GM23338 (cell line): ENCODE measurements at regions not wholly inside any gene's neighbourhood (a gene's known extent, or its start where the extent isn't known, plus 50 kb on each side); places are given as distances from the start of the nearest gene placed in this dataset.

ENCODE experiments used
- CREB1 ChIP-seq: fragments of 250-450 bp; sonication (Bioruptor Pico); IDR thresholded peaks from 2 replicates; pipeline ENCODE4 v1.5.0; 2020; ENCODE audit warnings: low read depth, mild to moderate bottlenecking, moderate library complexity
- EZH2 ChIP-seq: fragments of 200-600 bp; sonication (generic); IDR thresholded peaks from one replicate; pipeline ENCODE4 v1.8.0; 2017; ENCODE audit warnings: antibody characterized with exemption, mild to moderate bottlenecking, low read depth; ENCODE audit not compliant: unreplicated experiment
- EZH2phosphoT487 ChIP-seq: fragments of 200-600 bp; sonication (generic); IDR thresholded peaks from one replicate; pipeline ENCODE4 v1.8.1; 2018; ENCODE audit warnings: antibody characterized with exemption; ENCODE audit not compliant: unreplicated experiment
- JUNB ChIP-seq: IDR thresholded peaks from one replicate; pipeline ENCODE4 v1.6.1; 2016; ENCODE audit warnings: antibody characterized with exemption; ENCODE audit not compliant: unreplicated experiment
- NANOG ChIP-seq: IDR thresholded peaks from 2 replicates; pipeline ENCODE4 v1.6.1; 2016; ENCODE audit warnings: antibody characterized with exemption, borderline replicate concordance
- POLR2AphosphoS5 ChIP-seq: IDR thresholded peaks from 2 replicates; pipeline ENCODE4 v1.6.1; 2016; ENCODE audit warnings: antibody characterized with exemption, low read depth
- STAT1 ChIP-seq: IDR thresholded peaks from one replicate; pipeline ENCODE4 v1.6.1; 2016; ENCODE audit warnings: antibody characterized with exemption; ENCODE audit not compliant: unreplicated experiment
- ZNF114 ChIP-seq: fragments of 250-450 bp; sonication (Bioruptor Pico); IDR thresholded peaks from 2 replicates; pipeline ENCODE4 v1.5.0; 2020; ENCODE audit warnings: mild to moderate bottlenecking, moderate library complexity
- TF ChIP-seq, protein P1 (sequence below), 2 experiments: fragments of 200-600 bp in 1 of 2; sonication (generic) in 1 of 2; conservative IDR thresholded peaks; 2 replicates each; pipeline versions ENCODE4 v1.5.1 to v1.6.1; 2016 to 2017; ENCODE audit warnings: antibody characterized with exemption in 2 of 2, low read depth in 2 of 2, mild to moderate bottlenecking in 2 of 2, moderate library complexity in 1 of 2
- TF ChIP-seq, protein P2 (sequence below): IDR thresholded peaks from one replicate; pipeline ENCODE4 v1.6.1; 2018; ENCODE audit warnings: antibody characterized with exemption; ENCODE audit not compliant: unreplicated experiment
- TF ChIP-seq, protein P3 (sequence below): fragments of 250-450 bp; sonication (Bioruptor Pico); IDR thresholded peaks from 2 replicates; pipeline ENCODE4 v1.5.0; 2020; ENCODE audit warnings: mild to moderate bottlenecking, moderate library complexity

DNA sequence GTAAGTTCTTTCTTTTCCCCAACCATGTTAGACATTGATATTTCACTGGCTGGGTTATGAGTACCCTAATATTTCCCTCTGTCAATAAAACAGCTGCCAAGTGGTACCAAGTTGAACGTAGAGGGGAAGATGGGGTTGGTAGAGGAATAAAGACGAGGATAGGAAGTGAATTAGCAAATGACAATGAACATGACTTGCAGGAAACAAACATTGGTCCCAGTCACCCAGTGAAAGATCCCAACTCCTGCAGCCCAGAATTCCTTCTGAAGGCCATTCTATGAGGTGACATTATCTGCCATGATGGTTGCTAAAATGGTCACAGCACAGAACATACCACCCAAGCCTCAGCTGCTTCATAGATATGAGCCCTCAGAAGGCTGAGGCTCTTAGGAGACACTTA is 159.0 kb upstream of the CTNNB1 start:
- TF ChIP-seq, protein P1, sequence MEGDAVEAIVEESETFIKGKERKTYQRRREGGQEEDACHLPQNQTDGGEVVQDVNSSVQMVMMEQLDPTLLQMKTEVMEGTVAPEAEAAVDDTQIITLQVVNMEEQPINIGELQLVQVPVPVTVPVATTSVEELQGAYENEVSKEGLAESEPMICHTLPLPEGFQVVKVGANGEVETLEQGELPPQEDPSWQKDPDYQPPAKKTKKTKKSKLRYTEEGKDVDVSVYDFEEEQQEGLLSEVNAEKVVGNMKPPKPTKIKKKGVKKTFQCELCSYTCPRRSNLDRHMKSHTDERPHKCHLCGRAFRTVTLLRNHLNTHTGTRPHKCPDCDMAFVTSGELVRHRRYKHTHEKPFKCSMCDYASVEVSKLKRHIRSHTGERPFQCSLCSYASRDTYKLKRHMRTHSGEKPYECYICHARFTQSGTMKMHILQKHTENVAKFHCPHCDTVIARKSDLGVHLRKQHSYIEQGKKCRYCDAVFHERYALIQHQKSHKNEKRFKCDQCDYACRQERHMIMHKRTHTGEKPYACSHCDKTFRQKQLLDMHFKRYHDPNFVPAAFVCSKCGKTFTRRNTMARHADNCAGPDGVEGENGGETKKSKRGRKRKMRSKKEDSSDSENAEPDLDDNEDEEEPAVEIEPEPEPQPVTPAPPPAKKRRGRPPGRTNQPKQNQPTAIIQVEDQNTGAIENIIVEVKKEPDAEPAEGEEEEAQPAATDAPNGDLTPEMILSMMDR (conservative IDR thresholded peaks at IDR 0.05; ENCODE audit: low read depth in 2 of 2): no peak
- TF ChIP-seq, protein P2, sequence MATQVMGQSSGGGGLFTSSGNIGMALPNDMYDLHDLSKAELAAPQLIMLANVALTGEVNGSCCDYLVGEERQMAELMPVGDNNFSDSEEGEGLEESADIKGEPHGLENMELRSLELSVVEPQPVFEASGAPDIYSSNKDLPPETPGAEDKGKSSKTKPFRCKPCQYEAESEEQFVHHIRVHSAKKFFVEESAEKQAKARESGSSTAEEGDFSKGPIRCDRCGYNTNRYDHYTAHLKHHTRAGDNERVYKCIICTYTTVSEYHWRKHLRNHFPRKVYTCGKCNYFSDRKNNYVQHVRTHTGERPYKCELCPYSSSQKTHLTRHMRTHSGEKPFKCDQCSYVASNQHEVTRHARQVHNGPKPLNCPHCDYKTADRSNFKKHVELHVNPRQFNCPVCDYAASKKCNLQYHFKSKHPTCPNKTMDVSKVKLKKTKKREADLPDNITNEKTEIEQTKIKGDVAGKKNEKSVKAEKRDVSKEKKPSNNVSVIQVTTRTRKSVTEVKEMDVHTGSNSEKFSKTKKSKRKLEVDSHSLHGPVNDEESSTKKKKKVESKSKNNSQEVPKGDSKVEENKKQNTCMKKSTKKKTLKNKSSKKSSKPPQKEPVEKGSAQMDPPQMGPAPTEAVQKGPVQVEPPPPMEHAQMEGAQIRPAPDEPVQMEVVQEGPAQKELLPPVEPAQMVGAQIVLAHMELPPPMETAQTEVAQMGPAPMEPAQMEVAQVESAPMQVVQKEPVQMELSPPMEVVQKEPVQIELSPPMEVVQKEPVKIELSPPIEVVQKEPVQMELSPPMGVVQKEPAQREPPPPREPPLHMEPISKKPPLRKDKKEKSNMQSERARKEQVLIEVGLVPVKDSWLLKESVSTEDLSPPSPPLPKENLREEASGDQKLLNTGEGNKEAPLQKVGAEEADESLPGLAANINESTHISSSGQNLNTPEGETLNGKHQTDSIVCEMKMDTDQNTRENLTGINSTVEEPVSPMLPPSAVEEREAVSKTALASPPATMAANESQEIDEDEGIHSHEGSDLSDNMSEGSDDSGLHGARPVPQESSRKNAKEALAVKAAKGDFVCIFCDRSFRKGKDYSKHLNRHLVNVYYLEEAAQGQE: no peak
- TF ChIP-seq POLR2AphosphoS5 (no peak), EZH2 (no peak), EZH2phosphoT487 (no peak), CREB1 (CRISPR knock-in tag) (no peak), NANOG (no peak), ZNF114 (CRISPR knock-in tag) (no peak), JUNB (no peak), STAT1 (no peak)
- TF ChIP-seq, protein P3, sequence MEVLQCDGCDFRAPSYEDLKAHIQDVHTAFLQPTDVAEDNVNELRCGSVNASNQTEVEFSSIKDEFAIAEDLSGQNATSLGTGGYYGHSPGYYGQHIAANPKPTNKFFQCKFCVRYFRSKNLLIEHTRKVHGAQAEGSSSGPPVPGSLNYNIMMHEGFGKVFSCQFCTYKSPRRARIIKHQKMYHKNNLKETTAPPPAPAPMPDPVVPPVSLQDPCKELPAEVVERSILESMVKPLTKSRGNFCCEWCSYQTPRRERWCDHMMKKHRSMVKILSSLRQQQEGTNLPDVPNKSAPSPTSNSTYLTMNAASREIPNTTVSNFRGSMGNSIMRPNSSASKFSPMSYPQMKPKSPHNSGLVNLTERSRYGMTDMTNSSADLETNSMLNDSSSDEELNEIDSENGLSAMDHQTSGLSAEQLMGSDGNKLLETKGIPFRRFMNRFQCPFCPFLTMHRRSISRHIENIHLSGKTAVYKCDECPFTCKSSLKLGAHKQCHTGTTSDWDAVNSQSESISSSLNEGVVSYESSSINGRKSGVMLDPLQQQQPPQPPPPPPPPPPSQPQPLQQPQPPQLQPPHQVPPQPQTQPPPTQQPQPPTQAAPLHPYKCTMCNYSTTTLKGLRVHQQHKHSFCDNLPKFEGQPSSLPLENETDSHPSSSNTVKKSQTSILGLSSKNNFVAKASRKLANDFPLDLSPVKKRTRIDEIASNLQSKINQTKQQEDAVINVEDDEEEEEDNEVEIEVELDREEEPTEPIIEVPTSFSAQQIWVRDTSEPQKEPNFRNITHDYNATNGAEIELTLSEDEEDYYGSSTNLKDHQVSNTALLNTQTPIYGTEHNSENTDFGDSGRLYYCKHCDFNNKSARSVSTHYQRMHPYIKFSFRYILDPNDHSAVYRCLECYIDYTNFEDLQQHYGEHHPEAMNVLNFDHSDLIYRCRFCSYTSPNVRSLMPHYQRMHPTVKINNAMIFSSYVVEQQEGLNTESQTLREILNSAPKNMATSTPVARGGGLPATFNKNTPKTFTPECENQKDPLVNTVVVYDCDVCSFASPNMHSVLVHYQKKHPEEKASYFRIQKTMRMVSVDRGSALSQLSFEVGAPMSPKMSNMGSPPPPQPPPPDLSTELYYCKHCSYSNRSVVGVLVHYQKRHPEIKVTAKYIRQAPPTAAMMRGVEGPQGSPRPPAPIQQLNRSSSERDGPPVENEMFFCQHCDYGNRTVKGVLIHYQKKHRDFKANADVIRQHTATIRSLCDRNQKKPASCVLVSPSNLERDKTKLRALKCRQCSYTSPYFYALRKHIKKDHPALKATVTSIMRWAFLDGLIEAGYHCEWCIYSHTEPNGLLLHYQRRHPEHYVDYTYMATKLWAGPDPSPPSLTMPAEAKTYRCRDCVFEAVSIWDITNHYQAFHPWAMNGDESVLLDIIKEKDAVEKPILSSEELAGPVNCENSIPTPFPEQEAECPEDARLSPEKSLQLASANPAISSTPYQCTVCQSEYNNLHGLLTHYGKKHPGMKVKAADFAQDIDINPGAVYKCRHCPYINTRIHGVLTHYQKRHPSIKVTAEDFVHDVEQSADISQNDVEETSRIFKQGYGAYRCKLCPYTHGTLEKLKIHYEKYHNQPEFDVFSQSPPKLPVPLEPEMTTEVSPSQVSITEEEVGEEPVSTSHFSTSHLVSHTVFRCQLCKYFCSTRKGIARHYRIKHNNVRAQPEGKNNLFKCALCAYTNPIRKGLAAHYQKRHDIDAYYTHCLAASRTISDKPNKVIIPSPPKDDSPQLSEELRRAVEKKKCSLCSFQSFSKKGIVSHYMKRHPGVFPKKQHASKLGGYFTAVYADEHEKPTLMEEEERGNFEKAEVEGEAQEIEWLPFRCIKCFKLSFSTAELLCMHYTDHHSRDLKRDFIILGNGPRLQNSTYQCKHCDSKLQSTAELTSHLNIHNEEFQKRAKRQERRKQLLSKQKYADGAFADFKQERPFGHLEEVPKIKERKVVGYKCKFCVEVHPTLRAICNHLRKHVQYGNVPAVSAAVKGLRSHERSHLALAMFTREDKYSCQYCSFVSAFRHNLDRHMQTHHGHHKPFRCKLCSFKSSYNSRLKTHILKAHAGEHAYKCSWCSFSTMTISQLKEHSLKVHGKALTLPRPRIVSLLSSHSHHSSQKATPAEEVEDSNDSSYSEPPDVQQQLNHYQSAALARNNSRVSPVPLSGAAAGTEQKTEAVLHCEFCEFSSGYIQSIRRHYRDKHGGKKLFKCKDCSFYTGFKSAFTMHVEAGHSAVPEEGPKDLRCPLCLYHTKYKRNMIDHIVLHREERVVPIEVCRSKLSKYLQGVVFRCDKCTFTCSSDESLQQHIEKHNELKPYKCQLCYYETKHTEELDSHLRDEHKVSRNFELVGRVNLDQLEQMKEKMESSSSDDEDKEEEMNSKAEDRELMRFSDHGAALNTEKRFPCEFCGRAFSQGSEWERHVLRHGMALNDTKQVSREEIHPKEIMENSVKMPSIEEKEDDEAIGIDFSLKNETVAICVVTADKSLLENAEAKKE (CRISPR knock-in tag): no peak
